SK-N-SH (cell line): ENCODE measurements at regions not wholly inside any gene's neighbourhood (a gene's known extent, or its start where the extent isn't known, plus 50 kb on each side); places are given as distances from the start of the nearest gene placed in this dataset.
A peak's percentile ranks its signal among the peaks of the same experiment; 100 is the strongest.

Experiments
- CTCF ChIA-PET: fragments of 300-600, 350-600 bp; formaldehyde crosslinking; extraction: SDS; loops from one replicate; lab custom pipeline; 2021; lab: Yijun Ruan, JAX
- POLR2A ChIA-PET: fragments of 350-600 bp; sonication (Branson Sonifier 250); formaldehyde crosslinking; extraction: SDS; loops from one replicate; lab custom pipeline; 2020; ENCODE audit warnings: antibody characterized with exemption, inconsistent platforms; lab: Yijun Ruan, JAX
- DNase-seq: peaks from one replicate; pipeline ENCODE4 v3.0.0; 2012
- H2AFZ ChIP-seq: fragments of 200-600 bp; sonication (generic); 2 replicates; pipeline ENCODE4 v1.8.1; 2016; ENCODE audit warnings: antibody characterized with exemption, mild to moderate bottlenecking, low read depth
- H3F3A ChIP-seq: fragments of 200-600 bp; sonication (generic); replicated peaks from 2 replicates; pipeline ENCODE3; 2016; ENCODE audit warnings: antibody characterized with exemption, mild to moderate bottlenecking; ENCODE audit not compliant: insufficient read depth
- H3K27ac ChIP-seq, 2 experiments: fragments of 200-500 bp in 1 of 2; fragments of 200-600 bp in 1 of 2; sonication (Bioruptor generic) in 1 of 2; sonication (generic), shearing (Covaris generic) in 1 of 2; 2 replicates each; pipeline versions ENCODE4 v1.5.1 to v1.6.1; 2014 to 2016; ENCODE audit warnings: low read depth in 2 of 2, inconsistent platforms in 1 of 2, low read length in 1 of 2, mild to moderate bottlenecking in 1 of 2, mixed read lengths in 1 of 2
- H3K27me3 ChIP-seq: fragments of 200-600 bp; sonication (generic), shearing (Covaris generic); 2 replicates; pipeline ENCODE4 v1.6.1; 2016; ENCODE audit warnings: mixed run types; ENCODE audit not compliant: insufficient read depth
- H3K36me3 ChIP-seq, 2 experiments: fragments of 200-500 bp in 1 of 2; fragments of 200-600 bp in 1 of 2; sonication (Bioruptor generic) in 1 of 2; sonication (generic) in 1 of 2; replicated peaks in 1 of 2; 2 replicates each; pipeline versions ENCODE3 to v1.5.1; 2014 to 2016; ENCODE audit warnings: low read length in 1 of 2, mild to moderate bottlenecking in 1 of 2; ENCODE audit not compliant: insufficient read depth in 2 of 2, control insufficient read depth in 1 of 2
- H3K4me1 ChIP-seq, 2 experiments: fragments of 200-500 bp in 1 of 2; fragments of 200-600 bp in 1 of 2; sonication (Bioruptor generic) in 1 of 2; sonication (generic), shearing (Covaris generic) in 1 of 2; 2 replicates each; pipeline versions ENCODE4 v1.5.1 to v1.6.1; 2014 to 2016; ENCODE audit warnings: low read depth in 1 of 2, low read length in 1 of 2, mixed run types in 1 of 2; ENCODE audit not compliant: insufficient read depth in 2 of 2, control insufficient read depth in 1 of 2
- H3K4me2 ChIP-seq: fragments of 200-600 bp; sonication (generic), shearing (Covaris generic); 2 replicates; pipeline ENCODE4 v1.6.1; 2017; ENCODE audit warnings: mixed run types
- H3K4me3 ChIP-seq, 2 experiments: fragments of 200-500 bp in 1 of 2; fragments of 200-600 bp in 1 of 2; sonication (Bioruptor generic) in 1 of 2; sonication (generic), shearing (Covaris generic) in 1 of 2; 2 replicates each; pipeline versions ENCODE4 v1.5.1 to v1.8.1; 2014 to 2016; ENCODE audit warnings: low read depth in 2 of 2, inconsistent platforms in 1 of 2, low read length in 1 of 2, mild to moderate bottlenecking in 1 of 2, mixed read lengths in 1 of 2, moderate library complexity in 1 of 2
- H3K79me2 ChIP-seq: fragments of 200-600 bp; sonication (generic); 2 replicates; pipeline ENCODE4 v1.8.1; 2017; ENCODE audit warnings: mild to moderate bottlenecking; ENCODE audit not compliant: insufficient read depth
- H3K9ac ChIP-seq: fragments of 200-600 bp; sonication (generic); 2 replicates; pipeline ENCODE4 v1.6.1; 2017; ENCODE audit warnings: mixed run types
- H3K9me2 ChIP-seq: fragments of 200-600 bp; sonication (generic); 2 replicates; pipeline ENCODE4 v1.6.1; 2017; ENCODE audit warnings: mixed run types
- H3K9me3 ChIP-seq: fragments of 200-600 bp; sonication (generic); 2 replicates; pipeline ENCODE4 v1.6.1; 2017; ENCODE audit warnings: mixed run types, mild to moderate bottlenecking, moderate library complexity
- H4K20me1 ChIP-seq: fragments of 200-600 bp; sonication (generic); 2 replicates; pipeline ENCODE4 v1.6.1; 2017; ENCODE audit warnings: mild to moderate bottlenecking, mixed run types; ENCODE audit not compliant: insufficient read depth
- CHD2 ChIP-seq: fragments of 150-350 bp; IDR thresholded peaks from 2 replicates; pipeline ENCODE4 v1.6.1; 2018; ENCODE audit warnings: low read length; ENCODE audit not compliant: partially characterized antibody
- EP300 ChIP-seq, 2 experiments: IDR thresholded peaks; 2 replicates each; pipeline versions ENCODE4 v1.4.0 to v1.6.1; 2012; ENCODE audit warnings: borderline replicate concordance in 1 of 2, low read depth in 1 of 2, low read length in 1 of 2
- FOXJ3 ChIP-seq: sonication (generic); formaldehyde crosslinking; IDR thresholded peaks from 2 replicates; pipeline ENCODE4 v1.5.1; 2020; ENCODE audit warnings: mild to moderate bottlenecking, missing genetic modification reagents
- GABPA ChIP-seq: IDR thresholded peaks from 2 replicates; pipeline ENCODE4 v1.4.0; 2012; ENCODE audit warnings: low read depth, mild to moderate bottlenecking
- GATA2 ChIP-seq: sonication (generic); formaldehyde crosslinking; IDR thresholded peaks from 2 replicates; pipeline ENCODE4 v1.5.0; 2020; ENCODE audit warnings: mild to moderate bottlenecking, missing genetic modification reagents
- MEF2A ChIP-seq: IDR thresholded peaks from 2 replicates; pipeline ENCODE4 v1.4.0; 2012; ENCODE audit warnings: low read depth, borderline replicate concordance
- NFIC ChIP-seq: IDR thresholded peaks from 2 replicates; pipeline ENCODE4 v1.4.0; 2012; ENCODE audit warnings: borderline replicate concordance
- NRF1 ChIP-seq: IDR thresholded peaks from 2 replicates; pipeline ENCODE4 v1.6.1; 2012; ENCODE audit warnings: low read depth, mild to moderate bottlenecking, low read length
- POLR2AphosphoS5 ChIP-seq: IDR thresholded peaks from 2 replicates; pipeline ENCODE4 v1.6.1; 2012; ENCODE audit warnings: low read depth, low read length
- RFX5 ChIP-seq: IDR thresholded peaks from 2 replicates; pipeline ENCODE4 v1.6.1; 2012; ENCODE audit warnings: mild to moderate bottlenecking, improper control_type of control experiment, low read length
- TAF1 ChIP-seq: IDR thresholded peaks from 2 replicates; pipeline ENCODE4 v1.6.1; 2012; ENCODE audit warnings: low read depth, mild to moderate bottlenecking, low read length, moderate library complexity, borderline replicate concordance
- TCF12 ChIP-seq: IDR thresholded peaks from 2 replicates; pipeline ENCODE4 v1.4.0; 2012
- TEAD4 ChIP-seq: IDR thresholded peaks from 2 replicates; pipeline ENCODE4 v1.4.0; 2012; ENCODE audit warnings: mild to moderate bottlenecking, borderline replicate concordance; ENCODE audit not compliant: insufficient read depth
- YY1 ChIP-seq: IDR thresholded peaks from 2 replicates; pipeline ENCODE4 v1.4.0; 2012; ENCODE audit warnings: low read depth, mild to moderate bottlenecking
- WGBS: methylation state at CpG from one replicate; pipeline ENCODE4 v1.1.6; 2017; ENCODE audit warnings: low lambda C conversion rate; 5-methylcytosine and 5-hydroxymethylcytosine counted together
- TF ChIP-seq, protein P1 (sequence below): fragments of 150-350 bp; IDR thresholded peaks from 2 replicates; pipeline ENCODE4 v1.6.1; 2016; ENCODE audit warnings: mild to moderate bottlenecking, low read depth, low read length
- TF ChIP-seq, protein P2 (sequence below): fragments of 150-350 bp; IDR thresholded peaks from 2 replicates; pipeline ENCODE4 v1.6.1; 2017; ENCODE audit warnings: antibody characterized with exemption, low read length, low read depth, borderline replicate concordance
- TF ChIP-seq, protein P3 (sequence below): IDR thresholded peaks from 2 replicates; pipeline ENCODE4 v1.6.1; 2012; ENCODE audit warnings: mild to moderate bottlenecking, low read depth, low read length, moderate library complexity

DNA sequence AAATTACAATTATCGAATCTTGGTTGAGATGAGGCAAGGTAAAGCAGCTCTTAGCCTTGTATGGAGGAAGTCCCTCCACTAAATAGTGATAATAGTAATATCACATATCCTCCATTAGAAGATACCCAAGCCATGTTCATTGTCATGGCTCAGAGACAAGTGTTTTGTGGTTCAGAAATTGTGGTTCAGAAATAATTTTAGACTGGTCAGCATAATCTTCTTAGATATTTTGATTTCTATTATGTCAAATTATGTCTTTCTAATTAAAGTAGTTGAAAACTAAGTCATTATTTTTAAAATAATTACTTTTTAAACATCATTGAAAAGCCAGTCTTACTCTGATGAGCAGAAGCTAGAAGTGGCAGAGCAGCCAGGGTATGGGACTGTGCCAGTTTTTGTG lies 507.7 kb downstream of the HTR7 start:
- Histone ChIP-seq H3K36me3 (no peaks in the 10 kb centered on the region), H3K79me2 (no peaks in the 10 kb centered on the region), H3F3A (no peaks in the 10 kb centered on the region), H3K4me3 (no peak overlapping the region), H3K27ac (no peak overlapping the region), H3K9me2 (no peaks in the 10 kb centered on the region), H3K9me3 (no peaks in the 10 kb centered on the region), H3K9ac (no peak overlapping the region), H4K20me1 (no peaks in the 10 kb centered on the region), H3K27me3 (no peaks in the 10 kb centered on the region; the same call in 1 of the 2 replicates), H2AFZ (no peak overlapping the region), H3K4me1 (no peaks in the 10 kb centered on the region), H3K4me2 (no peak overlapping the region)
- WGBS = 0% methylated on average over 1 of the region's 1 CpG
- ChIA-PET CTCF (no interaction called here), POLR2A (no interaction called here)
- no peak for DNase-seq
- TF ChIP-seq GATA2 (CRISPR knock-in tag) = no peak
- TF ChIP-seq, protein P1, sequence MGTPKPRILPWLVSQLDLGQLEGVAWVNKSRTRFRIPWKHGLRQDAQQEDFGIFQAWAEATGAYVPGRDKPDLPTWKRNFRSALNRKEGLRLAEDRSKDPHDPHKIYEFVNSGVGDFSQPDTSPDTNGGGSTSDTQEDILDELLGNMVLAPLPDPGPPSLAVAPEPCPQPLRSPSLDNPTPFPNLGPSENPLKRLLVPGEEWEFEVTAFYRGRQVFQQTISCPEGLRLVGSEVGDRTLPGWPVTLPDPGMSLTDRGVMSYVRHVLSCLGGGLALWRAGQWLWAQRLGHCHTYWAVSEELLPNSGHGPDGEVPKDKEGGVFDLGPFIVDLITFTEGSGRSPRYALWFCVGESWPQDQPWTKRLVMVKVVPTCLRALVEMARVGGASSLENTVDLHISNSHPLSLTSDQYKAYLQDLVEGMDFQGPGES = no peak
- no peak for TF ChIP-seq POLR2AphosphoS5
- no peak for TF ChIP-seq CHD2
- no peak for TF ChIP-seq MEF2A
- TF ChIP-seq NFIC = no peak
- no peak for TF ChIP-seq NRF1
- TF ChIP-seq, protein P2, sequence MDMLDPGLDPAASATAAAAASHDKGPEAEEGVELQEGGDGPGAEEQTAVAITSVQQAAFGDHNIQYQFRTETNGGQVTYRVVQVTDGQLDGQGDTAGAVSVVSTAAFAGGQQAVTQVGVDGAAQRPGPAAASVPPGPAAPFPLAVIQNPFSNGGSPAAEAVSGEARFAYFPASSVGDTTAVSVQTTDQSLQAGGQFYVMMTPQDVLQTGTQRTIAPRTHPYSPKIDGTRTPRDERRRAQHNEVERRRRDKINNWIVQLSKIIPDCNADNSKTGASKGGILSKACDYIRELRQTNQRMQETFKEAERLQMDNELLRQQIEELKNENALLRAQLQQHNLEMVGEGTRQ = no peak
- no peak for TF ChIP-seq YY1
- no peak for TF ChIP-seq GABPA
- no peak for TF ChIP-seq TAF1
- TF ChIP-seq EP300 (IDR thresholded peaks at IDR 0.05; ENCODE audit: borderline replicate concordance in 1 of 2, low read depth in 1 of 2, low read length in 1 of 2) = no peak
- TF ChIP-seq TEAD4 = no peak
- TF ChIP-seq FOXJ3 (CRISPR knock-in tag) = no peak
- no peak for TF ChIP-seq TCF12

DNA sequence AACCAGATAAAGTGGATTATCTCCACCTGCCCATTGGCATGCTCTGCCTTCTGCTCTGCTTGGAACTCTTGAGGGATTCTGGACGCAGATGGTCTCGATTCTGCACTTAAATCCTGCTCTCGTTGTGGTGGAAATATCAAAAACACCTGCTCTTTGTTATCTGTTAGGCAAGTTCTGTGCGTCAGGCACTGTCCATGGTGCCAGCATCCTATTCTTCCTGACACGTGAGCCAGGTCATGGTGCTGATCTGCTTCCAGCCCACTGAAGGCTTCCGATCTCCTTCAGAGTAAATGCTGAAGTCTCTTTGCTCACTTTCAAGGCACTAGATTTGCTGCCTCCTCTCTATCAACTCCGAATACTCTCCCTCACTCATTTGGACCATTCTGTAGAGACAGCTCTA lies 505.6 kb downstream of the HTR7 start:
- TF ChIP-seq, protein P3, sequence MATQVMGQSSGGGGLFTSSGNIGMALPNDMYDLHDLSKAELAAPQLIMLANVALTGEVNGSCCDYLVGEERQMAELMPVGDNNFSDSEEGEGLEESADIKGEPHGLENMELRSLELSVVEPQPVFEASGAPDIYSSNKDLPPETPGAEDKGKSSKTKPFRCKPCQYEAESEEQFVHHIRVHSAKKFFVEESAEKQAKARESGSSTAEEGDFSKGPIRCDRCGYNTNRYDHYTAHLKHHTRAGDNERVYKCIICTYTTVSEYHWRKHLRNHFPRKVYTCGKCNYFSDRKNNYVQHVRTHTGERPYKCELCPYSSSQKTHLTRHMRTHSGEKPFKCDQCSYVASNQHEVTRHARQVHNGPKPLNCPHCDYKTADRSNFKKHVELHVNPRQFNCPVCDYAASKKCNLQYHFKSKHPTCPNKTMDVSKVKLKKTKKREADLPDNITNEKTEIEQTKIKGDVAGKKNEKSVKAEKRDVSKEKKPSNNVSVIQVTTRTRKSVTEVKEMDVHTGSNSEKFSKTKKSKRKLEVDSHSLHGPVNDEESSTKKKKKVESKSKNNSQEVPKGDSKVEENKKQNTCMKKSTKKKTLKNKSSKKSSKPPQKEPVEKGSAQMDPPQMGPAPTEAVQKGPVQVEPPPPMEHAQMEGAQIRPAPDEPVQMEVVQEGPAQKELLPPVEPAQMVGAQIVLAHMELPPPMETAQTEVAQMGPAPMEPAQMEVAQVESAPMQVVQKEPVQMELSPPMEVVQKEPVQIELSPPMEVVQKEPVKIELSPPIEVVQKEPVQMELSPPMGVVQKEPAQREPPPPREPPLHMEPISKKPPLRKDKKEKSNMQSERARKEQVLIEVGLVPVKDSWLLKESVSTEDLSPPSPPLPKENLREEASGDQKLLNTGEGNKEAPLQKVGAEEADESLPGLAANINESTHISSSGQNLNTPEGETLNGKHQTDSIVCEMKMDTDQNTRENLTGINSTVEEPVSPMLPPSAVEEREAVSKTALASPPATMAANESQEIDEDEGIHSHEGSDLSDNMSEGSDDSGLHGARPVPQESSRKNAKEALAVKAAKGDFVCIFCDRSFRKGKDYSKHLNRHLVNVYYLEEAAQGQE = peak; percentile 89
- TF ChIP-seq EP300 (IDR thresholded peaks at IDR 0.05; ENCODE audit: borderline replicate concordance in 1 of 2, low read depth in 1 of 2, low read length in 1 of 2) (no peak), RFX5 (no peak)
- TF ChIP-seq, protein P1 = no peak
- H3K4me3 ChIP-seq = no peak overlapping the region
- H3K27ac ChIP-seq = no peak overlapping the region
- H3K79me2 ChIP-seq = no peaks in the 10 kb centered on the region
- H3K4me1 ChIP-seq = no peaks in the 10 kb centered on the region
- no peak overlapping the region for H3K9ac ChIP-seq
- H3K27me3 ChIP-seq = no peaks in the 10 kb centered on the region; the same call in 1 of the 2 replicates
- H4K20me1 ChIP-seq = no peaks in the 10 kb centered on the region
- no peak overlapping the region for H3K4me2 ChIP-seq
- H3K36me3 ChIP-seq = no peaks in the 10 kb centered on the region
- H2AFZ ChIP-seq = no peak overlapping the region
- POLR2A ChIA-PET = no interaction called here
- H3K9me3 ChIP-seq = no peaks in the 10 kb centered on the region
- no peaks in the 10 kb centered on the region for H3K9me2 ChIP-seq
- DNase-seq = no peak
- H3F3A ChIP-seq = no peaks in the 10 kb centered on the region
- 7% methylated on average over 7 of the region's 7 CpGs for WGBS
- CTCF ChIA-PET = no interaction called here
